ENCODE measurements at regions not wholly inside any gene's neighbourhood (a gene's known extent, or its start where the extent isn't known, plus 50 kb on each side); places are given as distances from the start of the nearest gene placed in this dataset.

GRCh38 chr7:119562839-119563238 lies 710.1 kb upstream of the KCND2 start:
- TF ChIP-seq EZH2 (IDR thresholded peaks at IDR 0.05) (no peak), POLR2AphosphoS5 (IDR thresholded peaks at IDR 0.05; ENCODE audit: borderline replicate concordance, low read depth, low read length) (no peak), FOXP2 (optimal IDR thresholded peaks at IDR 0.05; ENCODE audit: control extremely low read depth, extremely low read length, insufficient read depth) (no peak)
